ENCODE measurements at regions not wholly inside any gene's neighbourhood (a gene's known extent, or its start where the extent isn't known, plus 50 kb on each side); places are given as distances from the start of the nearest gene placed in this dataset.
"Not testable (repeated sequence)": the region's sequence is repeated elsewhere in the genome, so short reads cannot be mapped to it uniquely, and the experiment has no call there.

- DNase-seq = no peak
These were observed 131.5 kb downstream of the ZNF608 start for GRCh38 chr5:124614836-124615385.

DNA sequence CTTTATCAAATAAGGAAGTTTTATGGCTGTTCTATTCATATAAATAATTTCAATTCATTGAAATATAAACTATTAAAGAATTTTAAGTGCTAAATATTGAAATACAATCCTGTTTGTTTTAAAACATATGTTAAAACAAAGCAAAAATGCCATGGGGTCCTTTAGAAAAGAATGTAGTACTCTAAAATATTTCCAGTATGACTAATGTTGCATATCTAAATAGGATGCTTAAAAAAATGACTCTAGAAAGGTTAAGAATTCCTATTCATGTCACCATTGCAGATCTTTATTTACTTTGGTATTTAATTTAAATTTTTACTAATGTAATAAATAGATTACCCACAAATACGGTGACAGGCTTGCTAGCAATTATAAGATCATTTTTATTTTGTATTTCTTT, 132.3 kb downstream of the ZNF608 start:
- DNase-seq = no peak

DNA sequence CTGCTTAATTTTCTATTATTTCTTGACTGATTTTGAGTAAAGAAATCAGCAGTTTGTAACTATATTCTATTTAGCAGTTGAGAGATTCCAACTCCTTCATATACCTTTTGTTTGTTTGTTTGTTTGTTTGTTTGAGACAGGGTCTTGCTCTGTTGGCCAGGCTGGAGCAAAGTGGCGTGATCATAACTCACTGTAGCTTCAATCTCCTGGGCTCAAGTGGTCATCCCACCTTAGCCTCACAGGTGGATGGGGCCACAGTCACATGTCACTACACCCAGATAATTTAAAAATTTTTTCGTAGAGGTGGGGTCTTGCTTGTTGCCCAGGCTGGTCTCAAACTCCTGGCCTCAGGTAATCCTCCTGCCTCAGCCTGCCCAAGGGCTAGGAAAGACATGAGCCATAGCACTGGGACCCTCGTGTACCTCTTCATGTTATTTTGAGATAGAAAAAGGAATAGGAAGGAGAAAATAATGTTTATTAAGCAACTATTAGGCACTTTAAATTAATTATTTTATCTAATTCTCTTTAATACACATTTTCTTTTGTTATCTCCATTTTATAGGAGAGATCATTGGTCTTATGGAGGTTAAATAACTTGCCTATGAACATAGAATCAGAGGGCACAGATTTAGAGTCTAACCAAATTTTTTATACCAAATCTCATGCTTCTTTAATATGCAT, 133.0 kb downstream of the ZNF608 start:
- no peak for DNase-seq

DNA sequence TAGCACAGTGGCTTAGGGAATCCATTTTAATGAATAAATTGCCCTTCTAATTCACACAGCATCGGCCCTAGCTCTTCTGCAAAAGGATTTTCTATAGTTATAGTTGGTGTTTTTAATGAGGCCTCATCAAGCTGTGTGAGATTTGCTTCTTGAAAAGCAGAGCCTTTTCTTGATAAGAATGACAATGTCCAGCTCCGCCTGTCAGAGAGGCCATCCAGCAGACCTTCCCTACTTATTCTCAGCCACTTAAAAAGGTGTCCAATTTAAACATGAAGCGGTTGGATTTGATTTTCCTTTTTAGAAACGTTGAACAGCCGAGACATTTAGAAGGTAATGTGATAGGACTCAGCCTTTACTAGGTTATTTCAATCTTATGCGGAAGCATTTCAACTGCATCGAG, 134.4 kb downstream of the ZNF608 start:
- DNase-seq = no peak

- DNase-seq = not testable (repeated sequence)
These were observed 135.2 kb downstream of the ZNF608 start for GRCh38 chr5:124611262-124611661.

GRCh38 chr5:124609685-124610084, 136.8 kb downstream of the ZNF608 start:
- DNase-seq = not testable (repeated sequence)

- no peak for DNase-seq
These were observed 139.9 kb downstream of the ZNF608 start for GRCh38 chr5:124606543-124606942.

- no peak for DNase-seq
These were observed 140.3 kb downstream of the ZNF608 start for GRCh38 chr5:124606093-124606492.

DNA sequence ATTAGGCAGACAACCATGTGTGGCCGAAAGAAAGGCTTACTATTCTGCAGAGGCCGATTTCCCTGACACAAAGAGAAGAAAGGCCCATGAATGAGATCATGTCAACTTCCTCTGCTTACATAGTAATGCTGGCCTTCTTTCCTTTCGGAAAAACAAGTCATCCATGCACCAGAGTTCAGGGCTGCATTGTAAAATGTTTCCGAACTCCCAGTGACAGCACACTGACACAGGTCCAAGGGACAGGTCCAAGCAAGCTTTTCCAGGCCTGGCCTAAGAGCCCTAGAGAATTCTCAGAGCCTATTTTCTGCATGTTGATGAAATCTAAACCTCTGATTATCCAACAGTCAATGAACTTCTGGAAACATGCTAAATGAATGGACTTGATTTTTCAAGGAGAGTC, 140.9 kb downstream of the ZNF608 start:
- no peak for DNase-seq

DNA sequence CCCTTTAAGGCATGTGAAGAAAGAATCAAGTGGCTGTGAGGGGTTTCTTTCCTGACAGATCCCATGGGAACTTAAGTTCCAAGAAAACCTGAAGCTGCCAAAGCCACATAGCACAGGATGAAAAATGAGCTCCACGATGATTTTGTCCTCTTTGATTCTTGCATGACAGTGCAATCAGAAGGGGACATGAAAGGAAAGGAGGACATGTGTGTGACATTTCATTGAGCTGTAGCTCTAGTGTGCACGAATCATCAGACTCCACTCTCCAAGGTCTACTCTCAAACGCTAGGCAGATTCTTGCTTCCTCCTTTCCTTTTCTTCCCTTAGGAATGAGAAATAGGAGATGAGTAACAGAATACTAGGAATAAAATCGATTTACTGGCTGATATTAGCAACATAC, 142.0 kb downstream of the ZNF608 start:
- no peak for DNase-seq

DNA sequence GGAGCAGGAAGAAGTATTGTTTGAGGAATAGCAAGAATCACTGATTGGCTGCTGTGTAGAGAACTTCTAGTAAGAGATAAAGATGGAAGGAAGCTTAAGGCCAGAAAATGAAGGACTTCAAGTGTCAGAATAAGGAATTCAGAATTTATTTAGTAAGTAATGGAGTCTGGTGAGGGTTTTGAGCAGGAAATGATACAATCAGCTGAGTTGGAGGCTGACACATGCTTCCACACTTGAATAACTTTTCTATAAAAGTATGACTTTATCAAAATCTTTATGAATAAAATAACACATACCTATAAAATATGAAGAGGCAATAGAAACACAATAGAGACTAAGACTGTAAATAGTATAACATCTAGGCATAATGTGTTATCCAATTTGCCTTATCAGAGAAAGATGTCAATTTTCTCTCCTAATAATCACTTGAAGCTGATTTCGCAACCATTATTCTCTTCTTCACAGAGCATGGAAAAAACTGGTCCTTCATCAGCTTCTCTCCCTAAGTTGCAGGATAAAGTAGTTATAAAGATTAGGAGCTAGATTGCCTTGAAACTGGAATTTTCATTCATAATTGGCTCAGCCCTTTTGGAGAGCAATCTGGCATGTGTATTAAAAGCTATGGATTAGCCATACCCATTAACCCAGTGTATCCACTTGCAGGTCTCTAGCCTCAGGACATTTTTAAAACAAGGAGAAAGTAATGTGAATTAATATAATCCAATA, 143.4 kb downstream of the ZNF608 start:
- no peak for DNase-seq

DNA sequence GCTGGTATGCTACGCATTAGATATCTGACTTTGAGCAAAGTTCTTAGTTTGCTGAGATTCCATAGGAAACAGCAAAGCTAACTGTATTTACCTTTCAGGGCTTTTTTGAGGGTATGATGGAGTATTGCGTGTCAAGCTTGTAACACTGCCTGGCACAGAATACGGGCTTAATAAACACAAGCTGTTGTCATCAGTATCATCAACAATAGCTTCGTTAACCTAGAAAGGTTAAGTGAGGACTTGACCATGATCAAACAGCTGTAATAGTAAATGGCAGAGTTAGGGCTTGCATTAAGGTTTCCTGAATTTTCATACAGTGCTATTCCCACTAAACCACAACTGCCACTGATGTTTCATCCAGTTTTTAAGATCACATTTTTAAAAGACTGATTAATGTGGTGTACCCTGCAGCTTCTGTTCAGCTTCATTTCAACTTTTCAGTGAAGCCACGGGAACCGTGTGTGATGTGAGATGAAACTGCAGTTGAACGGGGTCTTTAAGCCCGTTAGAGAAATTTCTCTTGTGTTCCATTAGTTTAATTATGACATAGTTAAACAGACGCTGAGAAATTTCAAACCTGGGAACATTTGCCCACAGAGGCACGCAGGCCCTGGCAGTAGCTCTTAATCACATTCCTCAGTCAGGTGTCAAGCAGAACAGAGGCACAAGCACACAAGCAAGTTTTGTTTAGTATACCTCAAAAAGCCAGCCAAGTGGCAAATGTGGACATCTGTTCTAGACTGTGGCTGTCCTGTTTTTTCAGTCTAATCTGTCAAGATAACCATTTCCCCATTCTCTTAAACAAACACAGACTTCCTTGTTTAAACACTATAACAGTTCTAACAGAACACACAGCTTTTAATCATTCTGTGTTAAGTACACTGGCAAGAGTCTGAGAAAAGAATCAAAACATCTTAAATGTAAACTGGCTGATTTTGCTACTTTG, 147.1 kb downstream of the ZNF608 start:
- DNase-seq = no peak

DNA sequence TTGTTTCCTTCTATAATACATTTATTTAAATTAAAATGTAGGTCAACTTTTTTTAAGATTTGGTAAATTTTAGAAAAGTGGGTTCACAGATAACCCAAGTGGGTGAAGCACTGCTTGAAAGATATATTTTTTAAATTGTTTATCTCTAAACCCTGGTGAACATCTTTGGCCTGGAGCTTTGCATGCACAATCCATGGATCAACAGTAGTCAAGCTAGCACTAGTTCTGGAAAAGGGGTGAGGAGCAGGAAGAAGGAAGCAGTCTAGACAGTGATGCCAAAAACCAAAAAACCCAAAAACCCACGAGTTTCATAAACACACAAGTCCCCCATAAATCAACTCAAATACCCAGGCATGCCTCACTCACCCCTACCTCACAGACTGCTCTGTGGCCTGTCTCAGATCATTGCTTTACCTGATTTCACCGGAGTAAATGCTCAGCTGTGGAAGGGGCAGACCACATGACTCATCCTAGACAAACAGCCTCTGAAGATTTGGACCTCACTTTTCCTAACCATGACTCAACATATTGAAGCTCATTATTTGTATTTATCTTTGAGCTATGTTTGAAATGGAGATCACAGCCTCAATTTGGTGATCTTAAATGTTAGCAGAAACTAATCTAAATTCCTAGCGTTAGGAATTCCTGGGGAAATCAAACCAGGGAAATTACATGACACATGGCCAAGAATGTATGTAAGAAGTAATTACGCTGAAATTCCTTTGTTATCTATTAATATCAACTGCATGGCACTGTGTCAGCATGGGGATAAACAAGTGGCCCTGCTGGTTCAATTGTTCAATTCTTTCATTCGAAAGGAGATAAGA, 149.6 kb downstream of the ZNF608 start:
- no peak for DNase-seq

GRCh38 chr5:124593952-124594351, 152.5 kb downstream of the ZNF608 start:
- DNase-seq = no peak

DNA sequence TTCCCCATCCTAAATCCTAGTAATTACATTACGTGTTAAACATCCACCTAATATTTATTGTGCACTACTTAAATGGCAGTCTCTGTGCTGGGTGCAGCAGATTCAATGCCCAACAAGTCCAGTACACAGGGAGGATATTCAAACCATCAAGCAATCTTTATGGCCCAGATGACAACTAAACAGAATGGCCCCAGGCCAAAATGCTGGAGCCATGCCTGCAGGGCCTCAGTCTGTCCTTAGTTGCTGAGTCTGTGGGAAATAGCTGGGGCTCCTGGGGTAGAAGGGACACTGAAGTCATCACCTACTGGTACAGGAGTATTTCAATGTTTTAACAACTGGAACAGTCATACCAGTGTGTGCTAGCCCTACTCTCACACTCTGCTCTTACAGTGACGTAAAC, 153.5 kb downstream of the ZNF608 start:
- DNase-seq = no peak

DNA sequence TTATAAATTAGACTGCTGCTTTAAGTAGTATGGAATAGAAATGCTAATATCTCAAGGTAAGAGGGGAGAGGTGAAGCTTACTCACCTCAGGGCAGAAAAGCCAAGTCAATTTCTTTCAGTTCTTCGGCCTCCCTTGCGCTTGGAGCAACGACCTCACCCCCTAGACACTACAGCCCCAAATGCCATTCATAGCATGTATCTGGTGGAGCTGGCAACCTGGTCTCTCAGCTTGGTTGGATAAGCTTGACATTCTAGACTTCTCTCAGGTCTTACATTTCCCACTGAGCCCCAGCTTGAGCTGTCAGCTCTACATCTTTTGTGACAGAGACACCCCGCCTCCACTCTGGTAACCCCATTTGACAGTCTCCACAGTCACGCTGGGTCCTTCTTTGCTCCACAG, 154.9 kb downstream of the ZNF608 start:
- DNase-seq = no peak

- no peak for DNase-seq
These were observed 155.8 kb downstream of the ZNF608 start for GRCh38 chr5:124590686-124591085.

GRCh38 chr5:124587280-124587679, 159.2 kb downstream of the ZNF608 start:
- DNase-seq = no peak

DNA sequence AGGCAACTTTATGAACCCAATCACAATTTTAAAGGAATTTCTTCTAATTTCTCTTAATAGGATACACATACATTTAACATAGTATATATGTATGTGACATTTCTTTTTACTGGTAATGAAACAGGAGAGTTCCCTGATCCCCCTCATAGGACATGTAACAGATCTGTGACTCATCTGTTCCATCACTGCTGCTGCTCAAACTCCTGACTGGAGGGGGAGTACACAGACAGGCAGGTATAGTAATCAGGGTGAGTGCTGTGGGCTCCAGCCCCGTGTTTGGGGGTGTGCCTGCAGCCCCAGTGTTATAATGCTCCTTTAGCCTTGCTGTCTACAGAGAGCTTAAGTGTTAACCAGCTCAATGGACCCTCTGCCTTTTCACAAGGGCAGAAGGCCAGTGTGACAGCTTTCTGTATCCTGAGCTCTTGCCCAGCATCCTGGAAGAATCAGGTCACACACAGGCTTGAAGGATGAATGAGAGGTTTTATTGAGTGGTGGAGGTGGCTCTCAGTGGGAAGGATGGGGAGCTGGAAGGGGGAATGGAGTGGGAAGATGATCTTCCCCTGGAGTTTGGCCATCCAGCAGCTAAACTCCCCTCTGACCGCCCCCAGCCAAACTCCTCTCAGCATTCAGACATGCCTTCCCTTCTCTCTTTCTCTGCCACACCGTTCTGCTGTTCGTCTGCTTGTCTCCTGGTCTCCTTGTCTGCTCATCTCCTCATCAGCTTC, 161.3 kb downstream of the ZNF608 start:
- DNase-seq = no peak

- DNase-seq = no peak
These were observed 162.7 kb downstream of the ZNF608 start for GRCh38 chr5:124583469-124584350.

DNA sequence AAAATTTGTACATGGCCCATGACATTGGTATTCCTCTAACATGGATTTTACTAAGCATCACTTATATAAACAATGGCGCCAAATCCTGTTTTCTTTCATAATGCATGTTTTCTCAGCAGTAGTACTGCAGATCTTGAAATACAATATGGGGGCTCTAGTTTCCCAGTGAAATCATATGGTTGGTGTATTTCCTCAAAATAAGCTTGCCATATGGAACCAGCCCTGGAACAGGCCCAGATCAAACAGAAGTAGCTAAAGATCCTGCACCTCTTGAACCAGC, 163.9 kb downstream of the ZNF608 start:
- DNase-seq = no peak
